ENCODE measurements at regions not wholly inside any gene's neighbourhood (a gene's known extent, or its start where the extent isn't known, plus 50 kb on each side); places are given as distances from the start of the nearest gene placed in this dataset.

GRCh38 chr9:73348471-73348870 lies 196.8 kb downstream of the ANXA1 start:
- Histone ChIP-seq H3K27me3 (ENCODE audit: insufficient read depth, low read length, poor library complexity, severe bottlenecking) (no peaks in the 10 kb centered on the region), H3K4me1 (ENCODE audit: insufficient read depth, low read length) (no peaks in the 10 kb centered on the region), H3K4me3 (ENCODE audit: low read length) (no peak overlapping the region), H3K36me3 (ENCODE audit: insufficient read depth, low read length) (no peaks in the 10 kb centered on the region), H3K9me3 (ENCODE audit: low read length) (no peaks in the 10 kb centered on the region), H3K27ac (ENCODE audit: low read depth, low read length) (no peak overlapping the region)
- CTCF ChIA-PET = no interaction called here
- H3K4me1 Mint-ChIP-seq = no peaks in the 10 kb centered on the region
- no peaks in the 10 kb centered on the region for H3K27me3 Mint-ChIP-seq
- H3K36me3 Mint-ChIP-seq = no peaks in the 10 kb centered on the region
- DNase-seq = no peak
- H3K27ac Mint-ChIP-seq = no peak overlapping the region
- POLR2A ChIA-PET = no interaction called here
- H3K4me3 Mint-ChIP-seq = no peak overlapping the region
- H3K9me3 Mint-ChIP-seq = no peaks in the 10 kb centered on the region

GRCh38 chr9:73349476-73349875 lies 197.8 kb downstream of the ANXA1 start:
- Mint-ChIP-seq H3K4me1 (no peaks in the 10 kb centered on the region), H3K36me3 (no peaks in the 10 kb centered on the region), H3K9me3 (no peaks in the 10 kb centered on the region), H3K27ac (no peak overlapping the region), H3K27me3 (no peaks in the 10 kb centered on the region), H3K4me3 (no peak overlapping the region)
- no peak for DNase-seq
- POLR2A ChIA-PET = no interaction called here
- Histone ChIP-seq H3K36me3 (ENCODE audit: insufficient read depth, low read length) (no peaks in the 10 kb centered on the region), H3K4me3 (ENCODE audit: low read length) (no peak overlapping the region), H3K27ac (ENCODE audit: low read depth, low read length) (no peak overlapping the region), H3K9me3 (ENCODE audit: low read length) (no peaks in the 10 kb centered on the region), H3K4me1 (ENCODE audit: insufficient read depth, low read length) (no peaks in the 10 kb centered on the region), H3K27me3 (ENCODE audit: insufficient read depth, low read length, poor library complexity, severe bottlenecking) (no peaks in the 10 kb centered on the region)
- CTCF ChIA-PET = no interaction called here

- no peaks in the 10 kb centered on the region for H3K4me1 Mint-ChIP-seq
- DNase-seq = no peak
- CTCF ChIA-PET = no interaction called here
Measured at GRCh38 chr9:73357607-73358006, 205.9 kb downstream of the ANXA1 start.

DNA sequence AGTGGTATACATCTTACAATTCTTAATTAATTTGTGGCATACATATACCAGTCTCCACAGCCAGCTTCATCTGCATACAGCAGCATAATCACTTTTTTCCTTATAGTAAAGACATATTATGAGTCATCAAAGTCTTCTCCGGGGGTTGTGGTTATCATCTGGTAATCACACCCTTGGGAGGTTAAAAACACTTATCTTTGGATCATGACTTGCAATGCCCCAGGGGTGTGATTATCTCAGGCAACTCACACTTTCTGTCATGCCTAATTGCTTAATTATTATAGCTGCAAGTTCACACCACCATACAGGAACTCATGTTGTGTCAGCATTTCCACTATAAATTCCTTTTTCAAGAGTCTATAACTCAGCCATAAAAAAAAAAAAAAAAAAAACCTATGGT lies 218.4 kb downstream of the ANXA1 start:
- no peak overlapping the region for H3K4me3 Mint-ChIP-seq
- H3K36me3 Mint-ChIP-seq = no peaks in the 10 kb centered on the region
- Histone ChIP-seq H3K27me3 (ENCODE audit: insufficient read depth, low read length, poor library complexity, severe bottlenecking) (no peaks in the 10 kb centered on the region), H3K36me3 (ENCODE audit: insufficient read depth, low read length) (no peaks in the 10 kb centered on the region), H3K9me3 (ENCODE audit: low read length) (no peaks in the 10 kb centered on the region), H3K4me3 (ENCODE audit: low read length) (no peak overlapping the region), H3K4me1 (ENCODE audit: insufficient read depth, low read length) (no peaks in the 10 kb centered on the region), H3K27ac (ENCODE audit: low read depth, low read length) (no peak overlapping the region)
- H3K27me3 Mint-ChIP-seq = no peaks in the 10 kb centered on the region
- DNase-seq = no peak
- no peak overlapping the region for H3K27ac Mint-ChIP-seq
- CTCF ChIA-PET = no interaction called here
- H3K4me1 Mint-ChIP-seq = no peaks in the 10 kb centered on the region
- H3K9me3 Mint-ChIP-seq = peaks cover 0 to 9% (median 0%) of the 10 kb centered on the region in 5 donors
- POLR2A ChIA-PET = no interaction called here

More at GRCh38 chr9:73357607-73358006, 205.9 kb downstream of the ANXA1 start:
- no peaks in the 10 kb centered on the region for H3K27me3 ChIP-seq (ENCODE audit: insufficient read depth, low read length, poor library complexity, severe bottlenecking)
- H3K36me3 ChIP-seq (ENCODE audit: insufficient read depth, low read length) = no peaks in the 10 kb centered on the region
- Mint-ChIP-seq H3K4me3 (no peak overlapping the region), H3K27me3 (no peaks in the 10 kb centered on the region), H3K9me3 (peaks cover 0 to 3% (median 0%) of the 10 kb centered on the region in 5 donors), H3K27ac (no peak overlapping the region), H3K36me3 (no peaks in the 10 kb centered on the region)
- no peak overlapping the region for H3K4me3 ChIP-seq (ENCODE audit: low read length)
- POLR2A ChIA-PET = no interaction called here
- H3K4me1 ChIP-seq (ENCODE audit: insufficient read depth, low read length) = no peaks in the 10 kb centered on the region
- H3K9me3 ChIP-seq (ENCODE audit: low read length) = no peaks in the 10 kb centered on the region
- H3K27ac ChIP-seq (ENCODE audit: low read depth, low read length) = no peak overlapping the region

- CTCF ChIA-PET = no interaction called here
- no peaks in the 10 kb centered on the region for H3K27me3 ChIP-seq (ENCODE audit: insufficient read depth, low read length, poor library complexity, severe bottlenecking)
- DNase-seq = no peak
- no peak overlapping the region for H3K27ac ChIP-seq (ENCODE audit: low read depth, low read length)
- no peaks in the 10 kb centered on the region for H3K27me3 Mint-ChIP-seq
- no peaks in the 10 kb centered on the region for H3K36me3 ChIP-seq (ENCODE audit: insufficient read depth, low read length)
- no peak overlapping the region for H3K4me3 ChIP-seq (ENCODE audit: low read length)
- POLR2A ChIA-PET = no interaction called here
- H3K27ac Mint-ChIP-seq = no peak overlapping the region
- no peak overlapping the region for H3K4me3 Mint-ChIP-seq
- H3K4me1 Mint-ChIP-seq = no peaks in the 10 kb centered on the region
- H3K9me3 Mint-ChIP-seq = peaks cover 0 to 7% (median 0%) of the 10 kb centered on the region in 5 donors
- no peaks in the 10 kb centered on the region for H3K9me3 ChIP-seq (ENCODE audit: low read length)
- no peaks in the 10 kb centered on the region for H3K36me3 Mint-ChIP-seq
- H3K4me1 ChIP-seq (ENCODE audit: insufficient read depth, low read length) = no peaks in the 10 kb centered on the region
Measured at GRCh38 chr9:73371801-73372200, 220.1 kb downstream of the ANXA1 start.

GRCh38 chr9:73380411-73380810 lies 228.7 kb downstream of the ANXA1 start:
- Histone ChIP-seq H3K27me3 (ENCODE audit: insufficient read depth, low read length, poor library complexity, severe bottlenecking) (no peaks in the 10 kb centered on the region), H3K4me3 (ENCODE audit: low read length) (no peak overlapping the region), H3K4me1 (ENCODE audit: insufficient read depth, low read length) (no peaks in the 10 kb centered on the region), H3K27ac (ENCODE audit: low read depth, low read length) (no peak overlapping the region), H3K9me3 (ENCODE audit: low read length) (no peaks in the 10 kb centered on the region), H3K36me3 (ENCODE audit: insufficient read depth, low read length) (no peaks in the 10 kb centered on the region)
- H3K9me3 Mint-ChIP-seq = peaks cover 3 to 7% (median 4%) of the 10 kb centered on the region in 5 donors
- ChIA-PET CTCF (no interaction called here), POLR2A (no interaction called here)
- no peaks in the 10 kb centered on the region for H3K36me3 Mint-ChIP-seq
- DNase-seq = no peak
- no peaks in the 10 kb centered on the region for H3K27me3 Mint-ChIP-seq
- no peak overlapping the region for H3K27ac Mint-ChIP-seq
- no peak overlapping the region for H3K4me3 Mint-ChIP-seq
- H3K4me1 Mint-ChIP-seq = no peaks in the 10 kb centered on the region

GRCh38 chr9:73402081-73403028 lies 250.7 kb downstream of the ANXA1 start:
- no peaks in the 10 kb centered on the region for H3K36me3 ChIP-seq (ENCODE audit: insufficient read depth, low read length)
- DNase-seq = no peak
- no peak overlapping the region for H3K4me3 ChIP-seq (ENCODE audit: low read length)
- POLR2A ChIA-PET = no interaction called here
- no peak overlapping the region for H3K27ac ChIP-seq (ENCODE audit: low read depth, low read length)
- no peaks in the 10 kb centered on the region for H3K9me3 ChIP-seq (ENCODE audit: low read length)
- H3K9me3 Mint-ChIP-seq = peaks cover 0 to 10% (median 2%) of the 10 kb centered on the region in 5 donors
- H3K4me3 Mint-ChIP-seq = no peak overlapping the region
- H3K36me3 Mint-ChIP-seq = no peaks in the 10 kb centered on the region
- CTCF ChIA-PET = no interaction called here
- no peaks in the 10 kb centered on the region for H3K4me1 ChIP-seq (ENCODE audit: insufficient read depth, low read length)
- H3K27me3 Mint-ChIP-seq = no peaks in the 10 kb centered on the region
- H3K4me1 Mint-ChIP-seq = no peaks in the 10 kb centered on the region
- H3K27me3 ChIP-seq (ENCODE audit: insufficient read depth, low read length, poor library complexity, severe bottlenecking) = no peaks in the 10 kb centered on the region
- no peak overlapping the region for H3K27ac Mint-ChIP-seq

- Mint-ChIP-seq H3K27ac (no peak overlapping the region), H3K4me3 (no peak overlapping the region), H3K9me3 (peaks cover 0 to 6% (median 2%) of the 10 kb centered on the region in 5 donors), H3K36me3 (no peaks in the 10 kb centered on the region), H3K27me3 (peaks cover 0 to 2% of the 10 kb centered on the region in 2 donors), H3K4me1 (no peaks in the 10 kb centered on the region)
- Histone ChIP-seq H3K4me1 (ENCODE audit: insufficient read depth, low read length) (no peaks in the 10 kb centered on the region), H3K9me3 (ENCODE audit: low read length) (no peaks in the 10 kb centered on the region), H3K27me3 (ENCODE audit: insufficient read depth, low read length, poor library complexity, severe bottlenecking) (no peaks in the 10 kb centered on the region), H3K36me3 (ENCODE audit: insufficient read depth, low read length) (no peaks in the 10 kb centered on the region), H3K27ac (ENCODE audit: low read depth, low read length) (no peak overlapping the region), H3K4me3 (ENCODE audit: low read length) (no peak overlapping the region)
- ChIA-PET CTCF (no interaction called here), POLR2A (no interaction called here)
- no peak for DNase-seq
Measured at GRCh38 chr9:73411494-73411893, 259.8 kb downstream of the ANXA1 start.
